ENCODE measurements at regions not wholly inside any gene's neighbourhood (a gene's known extent, or its start where the extent isn't known, plus 50 kb on each side); places are given as distances from the start of the nearest gene placed in this dataset.
"Not testable (repeated sequence)": the region's sequence is repeated elsewhere in the genome, so short reads cannot be mapped to it uniquely, and the experiment has no call there.

DNA sequence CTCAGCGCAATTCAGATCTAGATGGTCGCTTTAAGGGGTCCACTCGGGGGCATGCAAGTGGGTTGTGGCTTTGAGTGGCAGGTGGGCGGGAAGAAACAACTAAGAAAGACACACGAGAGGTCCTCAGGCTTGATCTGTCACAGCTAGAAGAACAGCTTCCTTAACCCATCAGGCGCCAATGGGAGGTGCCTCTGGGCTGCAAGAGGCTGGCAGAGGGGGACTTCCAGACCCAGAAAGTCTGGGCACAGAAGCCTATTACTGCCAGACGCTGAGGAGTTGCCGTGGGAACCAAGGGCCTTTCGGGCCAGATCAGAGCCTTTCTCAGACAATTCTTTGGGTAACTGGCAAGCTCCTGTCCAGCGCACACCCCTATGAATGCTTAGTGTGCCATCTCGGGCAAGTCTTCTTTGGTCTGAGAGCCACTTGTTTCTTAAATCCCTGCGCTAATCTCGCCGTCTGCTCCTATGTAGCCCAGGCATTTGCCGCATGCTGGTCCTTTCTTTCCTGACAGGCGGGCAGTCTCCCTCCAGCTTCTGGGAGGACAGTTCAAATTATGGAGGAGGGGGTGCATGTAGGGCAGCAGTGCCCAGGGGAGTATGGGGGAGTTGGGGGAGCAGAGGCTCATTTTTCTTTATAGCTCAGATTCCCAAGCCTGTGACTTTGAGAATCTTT, 300.9 kb upstream of the ZNF337 start:
- TF ChIP-seq, protein P1, sequence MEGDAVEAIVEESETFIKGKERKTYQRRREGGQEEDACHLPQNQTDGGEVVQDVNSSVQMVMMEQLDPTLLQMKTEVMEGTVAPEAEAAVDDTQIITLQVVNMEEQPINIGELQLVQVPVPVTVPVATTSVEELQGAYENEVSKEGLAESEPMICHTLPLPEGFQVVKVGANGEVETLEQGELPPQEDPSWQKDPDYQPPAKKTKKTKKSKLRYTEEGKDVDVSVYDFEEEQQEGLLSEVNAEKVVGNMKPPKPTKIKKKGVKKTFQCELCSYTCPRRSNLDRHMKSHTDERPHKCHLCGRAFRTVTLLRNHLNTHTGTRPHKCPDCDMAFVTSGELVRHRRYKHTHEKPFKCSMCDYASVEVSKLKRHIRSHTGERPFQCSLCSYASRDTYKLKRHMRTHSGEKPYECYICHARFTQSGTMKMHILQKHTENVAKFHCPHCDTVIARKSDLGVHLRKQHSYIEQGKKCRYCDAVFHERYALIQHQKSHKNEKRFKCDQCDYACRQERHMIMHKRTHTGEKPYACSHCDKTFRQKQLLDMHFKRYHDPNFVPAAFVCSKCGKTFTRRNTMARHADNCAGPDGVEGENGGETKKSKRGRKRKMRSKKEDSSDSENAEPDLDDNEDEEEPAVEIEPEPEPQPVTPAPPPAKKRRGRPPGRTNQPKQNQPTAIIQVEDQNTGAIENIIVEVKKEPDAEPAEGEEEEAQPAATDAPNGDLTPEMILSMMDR (IDR thresholded peaks at IDR 0.05; ENCODE audit: low read depth, low read length), result not testable (repeated sequence)
- TF ChIP-seq EZH2phosphoT487 (IDR thresholded peaks at IDR 0.05; ENCODE audit: low read depth), result not testable (repeated sequence)

All from OCI-LY3 (cell line).